K562 (cell line): ENCODE measurements at regions not wholly inside any gene's neighbourhood (a gene's known extent, or its start where the extent isn't known, plus 50 kb on each side); places are given as distances from the start of the nearest gene placed in this dataset.

Experiments
- FUS ChIP-seq: fragments of 200-400 bp; formaldehyde crosslinking; optimal IDR thresholded peaks from 2 replicates; pipeline ENCODE3; 2017; ENCODE audit warnings: low read depth, low read length
- TF ChIP-seq, protein P1 (sequence below): fragments of 250-450 bp; sonication (Bioruptor Pico); IDR thresholded peaks from 2 replicates; pipeline ENCODE4 v1.8.0; 2021; ENCODE audit warnings: mild to moderate bottlenecking, moderate library complexity
- TF ChIP-seq, protein P2 (sequence below): fragments of 200-600 bp; sonication (generic); IDR thresholded peaks from one replicate; pipeline ENCODE4 v1.6.1; 2012; ENCODE audit warnings: mild to moderate bottlenecking, low read depth, low read length, inconsistent platforms

DNA sequence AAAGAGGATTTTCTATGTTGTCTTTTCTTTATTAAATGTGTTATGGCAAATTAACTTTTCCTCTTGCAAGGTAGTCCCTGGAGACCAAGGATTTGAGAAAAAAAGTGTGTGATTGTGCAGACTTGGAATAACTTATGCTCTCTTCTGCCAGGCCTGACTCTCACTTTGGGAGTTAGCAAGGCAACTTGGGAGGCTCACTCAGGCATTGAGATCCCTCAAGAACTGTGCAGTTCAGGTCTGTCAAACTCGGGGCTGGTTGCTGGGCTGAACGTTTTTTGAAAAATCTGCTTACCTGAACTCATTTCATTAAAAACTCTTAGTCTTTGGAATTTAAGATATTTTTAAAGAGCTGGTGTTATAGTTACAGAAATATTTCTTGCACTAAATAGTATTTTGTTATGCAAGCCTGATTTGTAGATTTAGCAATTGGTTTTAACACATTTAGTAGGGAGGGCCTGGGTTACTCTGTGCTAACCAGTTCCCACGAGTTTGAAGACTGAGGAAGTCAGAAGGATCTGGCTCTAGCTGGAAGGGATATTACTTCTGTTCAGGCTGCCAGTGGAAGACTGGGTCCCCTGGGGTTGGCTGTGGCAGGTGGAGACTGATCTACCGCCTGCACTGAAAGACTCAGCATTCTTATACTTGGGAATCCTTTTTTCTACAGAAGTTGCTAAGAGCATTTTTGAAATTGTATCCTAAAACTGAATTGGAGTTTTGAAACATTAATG lies 150.4 kb upstream of the PCSK5 start (continued):
- TF ChIP-seq, protein P1, sequence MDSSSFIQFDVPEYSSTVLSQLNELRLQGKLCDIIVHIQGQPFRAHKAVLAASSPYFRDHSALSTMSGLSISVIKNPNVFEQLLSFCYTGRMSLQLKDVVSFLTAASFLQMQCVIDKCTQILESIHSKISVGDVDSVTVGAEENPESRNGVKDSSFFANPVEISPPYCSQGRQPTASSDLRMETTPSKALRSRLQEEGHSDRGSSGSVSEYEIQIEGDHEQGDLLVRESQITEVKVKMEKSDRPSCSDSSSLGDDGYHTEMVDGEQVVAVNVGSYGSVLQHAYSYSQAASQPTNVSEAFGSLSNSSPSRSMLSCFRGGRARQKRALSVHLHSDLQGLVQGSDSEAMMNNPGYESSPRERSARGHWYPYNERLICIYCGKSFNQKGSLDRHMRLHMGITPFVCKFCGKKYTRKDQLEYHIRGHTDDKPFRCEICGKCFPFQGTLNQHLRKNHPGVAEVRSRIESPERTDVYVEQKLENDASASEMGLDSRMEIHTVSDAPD (CRISPR knock-in tag) = no peak
- TF ChIP-seq, protein P2, sequence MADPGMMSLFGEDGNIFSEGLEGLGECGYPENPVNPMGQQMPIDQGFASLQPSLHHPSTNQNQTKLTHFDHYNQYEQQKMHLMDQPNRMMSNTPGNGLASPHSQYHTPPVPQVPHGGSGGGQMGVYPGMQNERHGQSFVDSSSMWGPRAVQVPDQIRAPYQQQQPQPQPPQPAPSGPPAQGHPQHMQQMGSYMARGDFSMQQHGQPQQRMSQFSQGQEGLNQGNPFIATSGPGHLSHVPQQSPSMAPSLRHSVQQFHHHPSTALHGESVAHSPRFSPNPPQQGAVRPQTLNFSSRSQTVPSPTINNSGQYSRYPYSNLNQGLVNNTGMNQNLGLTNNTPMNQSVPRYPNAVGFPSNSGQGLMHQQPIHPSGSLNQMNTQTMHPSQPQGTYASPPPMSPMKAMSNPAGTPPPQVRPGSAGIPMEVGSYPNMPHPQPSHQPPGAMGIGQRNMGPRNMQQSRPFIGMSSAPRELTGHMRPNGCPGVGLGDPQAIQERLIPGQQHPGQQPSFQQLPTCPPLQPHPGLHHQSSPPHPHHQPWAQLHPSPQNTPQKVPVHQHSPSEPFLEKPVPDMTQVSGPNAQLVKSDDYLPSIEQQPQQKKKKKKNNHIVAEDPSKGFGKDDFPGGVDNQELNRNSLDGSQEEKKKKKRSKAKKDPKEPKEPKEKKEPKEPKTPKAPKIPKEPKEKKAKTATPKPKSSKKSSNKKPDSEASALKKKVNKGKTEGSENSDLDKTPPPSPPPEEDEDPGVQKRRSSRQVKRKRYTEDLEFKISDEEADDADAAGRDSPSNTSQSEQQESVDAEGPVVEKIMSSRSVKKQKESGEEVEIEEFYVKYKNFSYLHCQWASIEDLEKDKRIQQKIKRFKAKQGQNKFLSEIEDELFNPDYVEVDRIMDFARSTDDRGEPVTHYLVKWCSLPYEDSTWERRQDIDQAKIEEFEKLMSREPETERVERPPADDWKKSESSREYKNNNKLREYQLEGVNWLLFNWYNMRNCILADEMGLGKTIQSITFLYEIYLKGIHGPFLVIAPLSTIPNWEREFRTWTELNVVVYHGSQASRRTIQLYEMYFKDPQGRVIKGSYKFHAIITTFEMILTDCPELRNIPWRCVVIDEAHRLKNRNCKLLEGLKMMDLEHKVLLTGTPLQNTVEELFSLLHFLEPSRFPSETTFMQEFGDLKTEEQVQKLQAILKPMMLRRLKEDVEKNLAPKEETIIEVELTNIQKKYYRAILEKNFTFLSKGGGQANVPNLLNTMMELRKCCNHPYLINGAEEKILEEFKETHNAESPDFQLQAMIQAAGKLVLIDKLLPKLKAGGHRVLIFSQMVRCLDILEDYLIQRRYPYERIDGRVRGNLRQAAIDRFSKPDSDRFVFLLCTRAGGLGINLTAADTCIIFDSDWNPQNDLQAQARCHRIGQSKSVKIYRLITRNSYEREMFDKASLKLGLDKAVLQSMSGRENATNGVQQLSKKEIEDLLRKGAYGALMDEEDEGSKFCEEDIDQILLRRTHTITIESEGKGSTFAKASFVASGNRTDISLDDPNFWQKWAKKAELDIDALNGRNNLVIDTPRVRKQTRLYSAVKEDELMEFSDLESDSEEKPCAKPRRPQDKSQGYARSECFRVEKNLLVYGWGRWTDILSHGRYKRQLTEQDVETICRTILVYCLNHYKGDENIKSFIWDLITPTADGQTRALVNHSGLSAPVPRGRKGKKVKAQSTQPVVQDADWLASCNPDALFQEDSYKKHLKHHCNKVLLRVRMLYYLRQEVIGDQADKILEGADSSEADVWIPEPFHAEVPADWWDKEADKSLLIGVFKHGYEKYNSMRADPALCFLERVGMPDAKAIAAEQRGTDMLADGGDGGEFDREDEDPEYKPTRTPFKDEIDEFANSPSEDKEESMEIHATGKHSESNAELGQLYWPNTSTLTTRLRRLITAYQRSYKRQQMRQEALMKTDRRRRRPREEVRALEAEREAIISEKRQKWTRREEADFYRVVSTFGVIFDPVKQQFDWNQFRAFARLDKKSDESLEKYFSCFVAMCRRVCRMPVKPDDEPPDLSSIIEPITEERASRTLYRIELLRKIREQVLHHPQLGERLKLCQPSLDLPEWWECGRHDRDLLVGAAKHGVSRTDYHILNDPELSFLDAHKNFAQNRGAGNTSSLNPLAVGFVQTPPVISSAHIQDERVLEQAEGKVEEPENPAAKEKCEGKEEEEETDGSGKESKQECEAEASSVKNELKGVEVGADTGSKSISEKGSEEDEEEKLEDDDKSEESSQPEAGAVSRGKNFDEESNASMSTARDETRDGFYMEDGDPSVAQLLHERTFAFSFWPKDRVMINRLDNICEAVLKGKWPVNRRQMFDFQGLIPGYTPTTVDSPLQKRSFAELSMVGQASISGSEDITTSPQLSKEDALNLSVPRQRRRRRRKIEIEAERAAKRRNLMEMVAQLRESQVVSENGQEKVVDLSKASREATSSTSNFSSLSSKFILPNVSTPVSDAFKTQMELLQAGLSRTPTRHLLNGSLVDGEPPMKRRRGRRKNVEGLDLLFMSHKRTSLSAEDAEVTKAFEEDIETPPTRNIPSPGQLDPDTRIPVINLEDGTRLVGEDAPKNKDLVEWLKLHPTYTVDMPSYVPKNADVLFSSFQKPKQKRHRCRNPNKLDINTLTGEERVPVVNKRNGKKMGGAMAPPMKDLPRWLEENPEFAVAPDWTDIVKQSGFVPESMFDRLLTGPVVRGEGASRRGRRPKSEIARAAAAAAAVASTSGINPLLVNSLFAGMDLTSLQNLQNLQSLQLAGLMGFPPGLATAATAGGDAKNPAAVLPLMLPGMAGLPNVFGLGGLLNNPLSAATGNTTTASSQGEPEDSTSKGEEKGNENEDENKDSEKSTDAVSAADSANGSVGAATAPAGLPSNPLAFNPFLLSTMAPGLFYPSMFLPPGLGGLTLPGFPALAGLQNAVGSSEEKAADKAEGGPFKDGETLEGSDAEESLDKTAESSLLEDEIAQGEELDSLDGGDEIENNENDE = no peak
- TF ChIP-seq FUS = no peak
